Smooth muscle cell (in vitro differentiated cells): ENCODE measurements at regions not wholly inside any gene's neighbourhood (a gene's known extent, or its start where the extent isn't known, plus 50 kb on each side); places are given as distances from the start of the nearest gene placed in this dataset.
A peak's percentile ranks its signal among the peaks of the same experiment; 100 is the strongest.

Experiments
- DNase-seq: peaks from one replicate; lab custom pipeline; 2025; ENCODE audit not compliant: unreplicated experiment; lab: John Stamatoyannopoulos, UW
- H2AFZ ChIP-seq: fragments of 200-600 bp; sonication (generic); 2 replicates; pipeline ENCODE4 v1.6.0; 2016; ENCODE audit warnings: antibody characterized with exemption, low read depth, mild to moderate bottlenecking
- H3F3A ChIP-seq: fragments of 200-600 bp; sonication (generic); 2 replicates; pipeline ENCODE4 v1.6.0; 2017; ENCODE audit warnings: antibody characterized with exemption, low read depth
- H3K27ac ChIP-seq: fragments of 200-600 bp; sonication (generic); 2 replicates; pipeline ENCODE4 v1.5.1; 2016; ENCODE audit warnings: low read depth, mild to moderate bottlenecking
- H3K27me3 ChIP-seq: fragments of 200-600 bp; sonication (generic); 2 replicates; pipeline ENCODE4 v1.6.1; 2016; ENCODE audit warnings: low read depth, mild to moderate bottlenecking
- H3K36me3 ChIP-seq: fragments of 200-600 bp; sonication (generic); 2 replicates; pipeline ENCODE4 v1.5.1; 2016; ENCODE audit warnings: low read depth
- H3K4me1 ChIP-seq: fragments of 200-600 bp; sonication (generic); 2 replicates; pipeline ENCODE4 v1.5.1; 2016; ENCODE audit warnings: low read depth
- H3K4me2 ChIP-seq: fragments of 200-600 bp; sonication (generic); 2 replicates; pipeline ENCODE4 v1.6.0; 2016; ENCODE audit warnings: mild to moderate bottlenecking
- H3K4me3 ChIP-seq: fragments of 200-600 bp; sonication (generic); 2 replicates; pipeline ENCODE4 v1.5.1; 2016; ENCODE audit warnings: mild to moderate bottlenecking
- H3K79me2 ChIP-seq: fragments of 200-600 bp; sonication (generic); 2 replicates; pipeline ENCODE4 v1.6.0; 2016; ENCODE audit warnings: low read depth, mild to moderate bottlenecking
- H3K9ac ChIP-seq: fragments of 200-600 bp; sonication (generic); 2 replicates; pipeline ENCODE4 v1.6.0; 2016; ENCODE audit warnings: low read depth
- H3K9me3 ChIP-seq: fragments of 200-600 bp; sonication (generic); replicated peaks from 2 replicates; pipeline ENCODE4 v1.5.1; 2016; ENCODE audit warnings: low read depth
- H4K20me1 ChIP-seq: fragments of 200-600 bp; sonication (generic); 2 replicates; pipeline ENCODE4 v1.6.0; 2016; ENCODE audit warnings: low read depth
- CTCF ChIP-seq: fragments of 200-600 bp; sonication (generic); IDR thresholded peaks from 2 replicates; pipeline ENCODE4 v1.5.1; 2017; ENCODE audit warnings: borderline replicate concordance, mild to moderate bottlenecking, antibody characterized with exemption; ENCODE audit not compliant: insufficient read depth, poor library complexity, severe bottlenecking
- WGBS: methylation state at CpG from one replicate; pipeline ENCODE4 v1.1.7; 2016; ENCODE audit warnings: low lambda C conversion rate; 5-methylcytosine and 5-hydroxymethylcytosine counted together

GRCh38 chr1:96308314-96308713 is 413.3 kb upstream of the PTBP2 start:
- Histone ChIP-seq H3K27me3 (peaks cover 19% of the 10 kb centered on the region), H3K4me2 (no peak overlapping the region), H3K36me3 (no peaks in the 10 kb centered on the region), H3K9me3 (no peaks in the 10 kb centered on the region), H3K27ac (no peak overlapping the region), H3F3A (no peaks in the 10 kb centered on the region), H2AFZ (no peak overlapping the region), H3K9ac (no peak overlapping the region), H3K4me1 (no peaks in the 10 kb centered on the region), H4K20me1 (no peaks in the 10 kb centered on the region), H3K4me3 (no peak overlapping the region), H3K79me2 (no peaks in the 10 kb centered on the region)
- WGBS, result 90% methylated on average over 5 of the region's 5 CpGs
- no peak for TF ChIP-seq CTCF
- DNase-seq, result no peak

GRCh38 chr1:96309783-96310182 is 411.8 kb upstream of the PTBP2 start:
- H4K20me1 ChIP-seq, result no peaks in the 10 kb centered on the region
- H2AFZ ChIP-seq, result no peak overlapping the region
- H3K4me1 ChIP-seq, result no peaks in the 10 kb centered on the region
- no peak overlapping the region for H3K9ac ChIP-seq
- no peaks in the 10 kb centered on the region for H3F3A ChIP-seq
- H3K79me2 ChIP-seq, result no peaks in the 10 kb centered on the region
- DNase-seq, result no peak
- peak overlapping the region; percentile 36 for H3K4me2 ChIP-seq
- H3K27me3 ChIP-seq, result peaks cover 5% of the 10 kb centered on the region
- no peak overlapping the region for H3K4me3 ChIP-seq
- 95% methylated on average over 1 of the region's 1 CpG for WGBS
- H3K36me3 ChIP-seq, result no peaks in the 10 kb centered on the region
- no peak for TF ChIP-seq CTCF
- no peaks in the 10 kb centered on the region for H3K9me3 ChIP-seq
- H3K27ac ChIP-seq, result no peak overlapping the region

DNA sequence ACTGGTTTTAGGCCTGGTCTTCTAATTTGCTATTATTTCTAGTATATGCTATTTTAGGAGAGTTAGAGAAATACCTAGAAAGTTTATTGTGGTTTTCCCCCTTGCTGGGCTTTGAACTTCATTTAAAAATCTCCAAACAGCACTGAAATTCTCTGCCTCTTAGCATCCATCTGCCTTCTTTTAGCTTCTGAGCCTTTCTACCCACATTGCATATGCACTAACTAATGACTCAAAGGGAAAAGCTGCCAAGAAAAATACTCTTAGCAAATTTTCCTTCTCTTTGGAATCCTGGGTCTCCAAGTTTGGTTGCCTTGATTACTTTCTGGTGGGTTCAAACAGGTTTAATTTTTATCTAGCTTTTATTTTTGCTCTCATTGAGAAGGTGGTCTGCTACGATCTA is 408.4 kb upstream of the PTBP2 start:
- H3K27ac ChIP-seq, result peak overlapping the region; percentile 64
- 75% methylated on average over 1 of the region's 1 CpG for WGBS

More for the DNA sequence above, 408.4 kb upstream of the PTBP2 start:
- TF ChIP-seq CTCF, result no peak
- H3K4me3 ChIP-seq, result no peak overlapping the region
- H2AFZ ChIP-seq, result no peak overlapping the region
- H3K4me1 ChIP-seq, result no peaks in the 10 kb centered on the region
- H3F3A ChIP-seq, result no peaks in the 10 kb centered on the region
- no peak overlapping the region for H3K9ac ChIP-seq
- peak overlapping the region; percentile 11 for H3K4me2 ChIP-seq
- H3K9me3 ChIP-seq, result no peaks in the 10 kb centered on the region
- no peaks in the 10 kb centered on the region for H3K36me3 ChIP-seq
- no peaks in the 10 kb centered on the region for H4K20me1 ChIP-seq
- DNase-seq, result no peak
- no peaks in the 10 kb centered on the region for H3K27me3 ChIP-seq
- H3K79me2 ChIP-seq, result no peaks in the 10 kb centered on the region
